Bronchial epithelial cell (primary cell): ENCODE measurements at regions not wholly inside any gene's neighbourhood (a gene's known extent, or its start where the extent isn't known, plus 50 kb on each side); places are given as distances from the start of the nearest gene placed in this dataset.
"Not testable (repeated sequence)": the region's sequence is repeated elsewhere in the genome, so short reads cannot be mapped to it uniquely, and the experiment has no call there.

Experiments used
- DNase-seq: peaks from one replicate; pipeline ENCODE4 v3.0.0-alpha.2; 2010; ENCODE audit warnings: low read depth
- FAIRE-seq: peaks from 2 replicates; lab custom pipeline; 2011; peaks lifted over from hg19 to GRCh38; lab: Jason Lieb, UNC
- H3K27me3 ChIP-seq: 2 replicates; pipeline ENCODE4 v1.5.1; 2011; ENCODE audit warnings: low read length; ENCODE audit not compliant: control insufficient read depth, insufficient read depth
- H3K36me3 ChIP-seq: 2 replicates; pipeline ENCODE4 v1.5.1; 2011; ENCODE audit warnings: low read length; ENCODE audit not compliant: control insufficient read depth, insufficient read depth
- H3K4me3 ChIP-seq: 2 replicates; pipeline ENCODE4 v1.5.1; 2011; ENCODE audit warnings: mild to moderate bottlenecking, low read depth, low read length, control low read depth
- TF ChIP-seq, protein P1 (sequence below): IDR thresholded peaks from 2 replicates; pipeline ENCODE4 v1.5.1; 2011; ENCODE audit warnings: mild to moderate bottlenecking, moderate library complexity, low read length, control low read depth, inconsistent platforms; ENCODE audit not compliant: insufficient read depth, severe bottlenecking

DNA sequence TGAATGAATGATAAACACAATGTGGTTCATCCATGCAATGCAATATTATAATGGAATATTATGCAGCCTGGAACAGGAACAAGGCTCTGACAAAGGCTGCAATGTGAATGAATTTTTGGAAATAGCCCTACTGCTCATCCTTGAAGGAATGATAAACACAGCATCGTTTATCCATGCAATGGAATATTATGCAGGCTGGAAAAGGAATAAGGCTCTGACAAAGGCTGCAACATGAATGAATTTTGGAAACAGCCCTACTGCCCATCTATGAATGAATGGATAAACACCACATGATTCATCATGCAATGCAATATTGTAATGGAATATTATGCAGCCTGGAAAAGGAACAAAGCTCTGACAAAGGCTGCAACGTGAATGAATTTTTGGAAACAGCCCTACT is 159.4 kb downstream of the CRLF2 start:
- no peak for DNase-seq
- no peaks in the 10 kb centered on the region for H3K27me3 ChIP-seq
- no peak for FAIRE-seq
- H3K4me3 ChIP-seq, result no peak overlapping the region
- TF ChIP-seq, protein P1, sequence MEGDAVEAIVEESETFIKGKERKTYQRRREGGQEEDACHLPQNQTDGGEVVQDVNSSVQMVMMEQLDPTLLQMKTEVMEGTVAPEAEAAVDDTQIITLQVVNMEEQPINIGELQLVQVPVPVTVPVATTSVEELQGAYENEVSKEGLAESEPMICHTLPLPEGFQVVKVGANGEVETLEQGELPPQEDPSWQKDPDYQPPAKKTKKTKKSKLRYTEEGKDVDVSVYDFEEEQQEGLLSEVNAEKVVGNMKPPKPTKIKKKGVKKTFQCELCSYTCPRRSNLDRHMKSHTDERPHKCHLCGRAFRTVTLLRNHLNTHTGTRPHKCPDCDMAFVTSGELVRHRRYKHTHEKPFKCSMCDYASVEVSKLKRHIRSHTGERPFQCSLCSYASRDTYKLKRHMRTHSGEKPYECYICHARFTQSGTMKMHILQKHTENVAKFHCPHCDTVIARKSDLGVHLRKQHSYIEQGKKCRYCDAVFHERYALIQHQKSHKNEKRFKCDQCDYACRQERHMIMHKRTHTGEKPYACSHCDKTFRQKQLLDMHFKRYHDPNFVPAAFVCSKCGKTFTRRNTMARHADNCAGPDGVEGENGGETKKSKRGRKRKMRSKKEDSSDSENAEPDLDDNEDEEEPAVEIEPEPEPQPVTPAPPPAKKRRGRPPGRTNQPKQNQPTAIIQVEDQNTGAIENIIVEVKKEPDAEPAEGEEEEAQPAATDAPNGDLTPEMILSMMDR, result no peak
- H3K36me3 ChIP-seq, result no peaks in the 10 kb centered on the region

DNA sequence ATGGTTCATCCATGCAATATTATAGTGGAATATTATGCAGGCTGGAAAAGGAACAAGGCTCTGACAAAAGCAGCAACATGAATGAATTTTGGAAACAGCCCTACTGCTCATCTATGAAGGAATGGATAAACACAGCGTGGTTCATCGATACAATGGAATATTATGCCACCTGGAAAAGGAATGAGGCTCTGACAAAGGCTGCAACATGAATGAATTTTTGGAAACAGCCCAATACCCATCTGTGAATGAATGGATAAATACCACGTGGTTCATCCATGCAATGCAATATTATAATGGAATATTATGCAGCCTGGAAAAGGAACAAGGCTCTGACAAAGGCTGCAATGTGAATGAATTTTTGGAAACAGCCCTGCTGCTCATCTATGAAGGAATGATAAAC is 160.4 kb downstream of the CRLF2 start:
- TF ChIP-seq, protein P1, result no peak
- Histone ChIP-seq H3K36me3 (no peaks in the 10 kb centered on the region), H3K27me3 (no peaks in the 10 kb centered on the region), H3K4me3 (no peak overlapping the region)
- FAIRE-seq (no peak), DNase-seq (no peak)

DNA sequence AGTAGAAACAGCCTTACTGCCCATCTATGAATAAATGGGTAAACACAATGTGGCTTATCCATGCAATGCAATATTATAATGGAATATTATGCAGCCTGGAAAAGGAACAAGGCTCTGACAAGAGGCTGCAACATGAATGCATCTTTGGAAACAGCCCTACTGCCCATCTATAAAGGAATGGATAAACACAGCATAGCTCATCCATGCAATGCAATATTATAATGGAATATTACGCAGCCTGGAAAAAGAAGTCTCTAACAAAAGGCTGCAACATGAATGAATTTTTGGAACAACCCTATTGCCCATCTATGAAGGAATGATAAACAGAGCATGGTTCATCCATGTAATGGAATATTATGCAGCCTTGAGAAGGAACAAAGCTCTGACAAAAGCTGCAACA is 161.0 kb downstream of the CRLF2 start:
- TF ChIP-seq, protein P1, result no peak
- DNase-seq (no peak), FAIRE-seq (no peak)
- Histone ChIP-seq H3K4me3 (no peak overlapping the region), H3K27me3 (no peaks in the 10 kb centered on the region), H3K36me3 (no peaks in the 10 kb centered on the region)

DNA sequence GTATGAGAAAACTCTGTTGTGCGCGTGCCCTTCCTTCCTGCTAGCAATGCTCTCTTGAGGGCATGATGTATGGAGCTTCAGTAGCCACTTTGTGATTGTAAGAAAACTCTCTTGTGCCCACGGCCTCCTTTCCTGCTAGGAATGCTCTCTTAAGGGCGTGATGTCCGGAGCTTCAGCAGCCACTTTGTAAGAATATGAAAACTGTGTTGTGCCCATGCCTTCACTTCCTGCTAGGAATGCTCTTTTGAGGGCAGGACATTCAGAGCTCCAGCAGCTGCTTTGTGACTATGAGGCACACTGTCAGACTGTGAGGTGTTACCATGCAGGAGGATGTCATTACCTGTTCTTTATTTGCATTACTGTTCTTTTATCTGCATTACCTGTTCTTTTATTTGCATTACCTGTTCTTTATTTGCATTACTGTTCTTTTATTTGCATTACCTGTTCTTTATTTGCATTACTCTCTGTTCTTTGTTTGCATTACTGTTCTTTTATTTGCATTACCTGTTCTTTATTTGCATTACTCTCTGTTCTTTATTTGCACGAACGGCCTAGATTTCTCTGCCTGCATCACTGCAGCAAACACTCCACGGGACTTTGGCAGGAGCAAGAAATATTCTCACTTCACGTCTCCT is 166.7 kb downstream of the CRLF2 start:
- DNase-seq (no peak), FAIRE-seq (no peak)
- no peaks in the 10 kb centered on the region for H3K27me3 ChIP-seq
- H3K4me3 ChIP-seq, result no peak overlapping the region
- no peaks in the 10 kb centered on the region for H3K36me3 ChIP-seq
- TF ChIP-seq, protein P1, result no peak

DNA sequence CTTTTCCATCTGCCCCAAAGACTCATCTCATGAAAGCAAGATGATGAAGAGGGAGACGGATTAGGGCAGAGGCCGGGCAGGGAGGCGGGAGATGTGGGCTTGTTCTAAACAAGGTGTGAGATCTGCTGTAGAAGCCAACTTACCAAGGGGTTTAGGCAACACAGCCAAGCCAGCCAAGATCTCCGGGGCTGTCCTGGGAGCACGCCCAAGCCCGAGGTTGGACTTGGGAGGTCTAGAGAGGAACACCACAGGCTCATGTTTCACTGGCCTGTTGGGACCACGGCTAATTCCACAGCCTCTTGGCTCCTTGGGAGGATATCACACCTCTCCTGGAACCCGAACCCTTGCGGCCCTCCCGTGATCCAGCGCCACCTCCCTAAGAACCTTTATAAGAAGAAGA is 171.4 kb downstream of the CRLF2 start:
- H3K27me3 ChIP-seq, result no peaks in the 10 kb centered on the region
- TF ChIP-seq, protein P1, result no peak
- DNase-seq (no peak), FAIRE-seq (no peak)
- no peaks in the 10 kb centered on the region for H3K36me3 ChIP-seq
- no peak overlapping the region for H3K4me3 ChIP-seq

DNA sequence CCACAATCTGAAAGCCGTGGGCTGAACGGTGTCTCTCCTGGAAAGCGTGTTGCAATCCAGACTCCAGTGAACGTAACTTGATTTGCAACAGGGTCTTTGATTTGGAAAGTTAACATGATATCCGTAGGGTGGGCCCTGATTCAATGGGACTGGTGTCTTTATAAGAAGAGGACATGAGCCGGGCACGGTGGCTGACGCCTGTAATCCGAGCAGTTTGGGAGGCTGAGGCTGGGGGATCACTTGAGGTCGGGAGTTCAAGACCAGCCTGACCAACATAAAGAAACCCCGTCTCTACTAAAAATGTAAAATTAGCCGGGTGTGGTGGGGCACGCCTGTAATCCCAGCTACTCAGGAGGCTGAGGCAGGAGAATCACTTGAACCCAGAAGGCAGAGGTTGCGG is 176.5 kb downstream of the CRLF2 start:
- H3K27me3 ChIP-seq, H3K4me3 ChIP-seq, DNase-seq, H3K36me3 ChIP-seq, FAIRE-seq: not testable (repeated sequence)
